SK-N-MC (cell line): ENCODE measurements at regions not wholly inside any gene's neighbourhood (a gene's known extent, or its start where the extent isn't known, plus 50 kb on each side); places are given as distances from the start of the nearest gene placed in this dataset.

Source experiments
- DNase-seq: peaks from one replicate; pipeline ENCODE4 v3.0.0-alpha.2; 2011; ENCODE audit warnings: low read depth, low spot score
- H3K27ac ChIP-seq: fragments of 200-600 bp; sonication (generic); 2 replicates; pipeline ENCODE4 v1.5.1; 2016; ENCODE audit warnings: mixed run types
- H3K36me3 ChIP-seq: fragments of 200-600 bp; sonication (generic); 2 replicates; pipeline ENCODE4 v1.6.1; 2017; ENCODE audit warnings: antibody characterized with exemption, low read length, mixed read lengths; ENCODE audit not compliant: insufficient read depth
- H3K4me3 ChIP-seq: fragments of 200-600 bp; sonication (generic); 2 replicates; pipeline ENCODE4 v1.5.1; 2016
- H3K9ac ChIP-seq: fragments of 200-600 bp; sonication (generic); 2 replicates; pipeline ENCODE4 v1.8.0; 2017; ENCODE audit warnings: mixed run types, mixed read lengths; ENCODE audit not compliant: insufficient read length
- H3K9me3 ChIP-seq: fragments of 200-600 bp; sonication (generic); 2 replicates; pipeline ENCODE4 v1.6.1; 2017; ENCODE audit warnings: low read depth, mild to moderate bottlenecking, antibody characterized with exemption, low read length, moderate library complexity, mixed read lengths
- EZH2 ChIP-seq: fragments of 200-600 bp; sonication (generic); IDR thresholded peaks from one replicate; pipeline ENCODE4 v1.6.1; 2017; ENCODE audit warnings: antibody characterized with exemption
- FOXP2 ChIP-seq: optimal IDR thresholded peaks from 2 replicates; pipeline ENCODE3; 2011; ENCODE audit warnings: mild to moderate bottlenecking, moderate library complexity; ENCODE audit not compliant: insufficient read depth; ENCODE audit errors: extremely low read length, control extremely low read depth
- POLR2AphosphoS5 ChIP-seq: IDR thresholded peaks from 2 replicates; pipeline ENCODE4 v1.6.1; 2012; ENCODE audit warnings: mild to moderate bottlenecking, low read depth, low read length, borderline replicate concordance

- Histone ChIP-seq H3K36me3 (no peaks in the 10 kb centered on the region), H3K9ac (no peak overlapping the region), H3K9me3 (no peaks in the 10 kb centered on the region), H3K27ac (no peak overlapping the region), H3K4me3 (no peak overlapping the region)
- TF ChIP-seq POLR2AphosphoS5 (no peak), FOXP2 (no peak), EZH2 (no peak)
- DNase-seq, result no peak
Measured at GRCh38 chr3:145869958-145870357, 291.0 kb downstream of the PLOD2 start.

- H3K9me3 ChIP-seq, result no peaks in the 10 kb centered on the region
- no peak overlapping the region for H3K27ac ChIP-seq
- H3K4me3 ChIP-seq, result no peak overlapping the region
- no peak overlapping the region for H3K9ac ChIP-seq
- DNase-seq, result no peak
- no peaks in the 10 kb centered on the region for H3K36me3 ChIP-seq
- TF ChIP-seq EZH2 (no peak), POLR2AphosphoS5 (no peak), FOXP2 (no peak)
Measured at GRCh38 chr3:145882436-145882835, 278.5 kb downstream of the PLOD2 start.

GRCh38 chr3:145889730-145890129 is 271.3 kb downstream of the PLOD2 start:
- Histone ChIP-seq H3K9me3 (no peaks in the 10 kb centered on the region), H3K36me3 (no peaks in the 10 kb centered on the region), H3K9ac (no peak overlapping the region), H3K4me3 (no peak overlapping the region), H3K27ac (no peak overlapping the region)
- no peak for DNase-seq
- TF ChIP-seq EZH2, result no peak
- TF ChIP-seq POLR2AphosphoS5, result no peak
- TF ChIP-seq FOXP2, result no peak

- no peaks in the 10 kb centered on the region for H3K9me3 ChIP-seq
- no peak overlapping the region for H3K9ac ChIP-seq
- TF ChIP-seq POLR2AphosphoS5, result no peak
- no peak for TF ChIP-seq EZH2
- TF ChIP-seq FOXP2, result no peak
- H3K27ac ChIP-seq, result no peak overlapping the region
- DNase-seq, result no peak
- H3K36me3 ChIP-seq, result no peaks in the 10 kb centered on the region
- no peak overlapping the region for H3K4me3 ChIP-seq
Measured at GRCh38 chr3:145892869-145893268, 268.1 kb downstream of the PLOD2 start.

GRCh38 chr3:145893331-145893730 is 267.7 kb downstream of the PLOD2 start:
- Histone ChIP-seq H3K36me3 (no peaks in the 10 kb centered on the region), H3K9ac (no peak overlapping the region), H3K27ac (no peak overlapping the region), H3K4me3 (no peak overlapping the region), H3K9me3 (no peaks in the 10 kb centered on the region)
- no peak for TF ChIP-seq POLR2AphosphoS5
- no peak for TF ChIP-seq FOXP2
- TF ChIP-seq EZH2, result no peak
- DNase-seq, result no peak

DNA sequence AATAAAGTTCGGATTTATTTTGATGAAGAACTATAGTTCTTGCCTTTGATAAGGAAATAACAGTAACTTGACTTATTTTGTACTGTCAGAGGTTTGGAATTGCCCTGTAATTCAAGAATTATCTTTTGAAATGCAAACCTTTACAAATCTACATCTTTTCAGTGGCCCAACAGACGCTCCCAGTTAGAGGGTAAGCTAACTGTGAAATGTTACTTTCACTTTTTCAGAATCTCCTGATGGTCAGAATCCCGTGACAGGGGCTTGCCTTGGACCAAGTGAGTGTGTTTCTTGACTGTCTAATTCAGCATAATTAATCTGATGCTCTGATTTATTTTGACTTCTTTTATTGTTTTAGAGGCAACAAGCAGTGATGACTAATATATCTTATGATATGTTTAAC is 262.5 kb downstream of the PLOD2 start:
- H3K27ac ChIP-seq, result peak overlapping the region; percentile 18
- no peak for TF ChIP-seq FOXP2
- TF ChIP-seq POLR2AphosphoS5, result no peak
- no peak for TF ChIP-seq EZH2
- DNase-seq, result no peak
- peak overlapping the region; percentile 2 for H3K9ac ChIP-seq
- no peaks in the 10 kb centered on the region for H3K36me3 ChIP-seq
- peak overlapping the region; percentile 53 for H3K4me3 ChIP-seq
- H3K9me3 ChIP-seq, result no peaks in the 10 kb centered on the region

DNA sequence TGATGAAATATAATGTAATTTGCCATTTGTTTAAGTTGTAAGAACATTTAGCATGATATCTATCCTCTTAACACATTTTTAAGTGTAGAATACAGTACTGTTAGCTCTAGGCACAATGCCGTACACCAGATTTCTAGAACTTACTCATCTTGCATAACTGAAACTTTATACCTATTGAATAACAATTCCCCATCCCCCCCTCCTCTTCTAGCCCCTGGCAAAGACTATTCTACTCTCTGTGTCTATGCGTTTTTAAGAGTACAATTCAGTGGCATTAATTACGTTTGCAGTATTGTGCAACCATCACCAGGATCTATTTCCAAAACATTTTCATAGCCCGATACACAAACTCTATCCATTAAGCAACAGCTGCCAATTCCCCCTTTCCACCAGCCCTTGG is 261.7 kb downstream of the PLOD2 start:
- no peaks in the 10 kb centered on the region for H3K9me3 ChIP-seq
- H3K27ac ChIP-seq, result peak overlapping the region; percentile 28; the same call in 1 of the 2 replicates
- no peak for TF ChIP-seq POLR2AphosphoS5
- no peak overlapping the region for H3K9ac ChIP-seq
- peak; percentile 67 for DNase-seq
- H3K36me3 ChIP-seq, result no peaks in the 10 kb centered on the region
- H3K4me3 ChIP-seq, result peak overlapping the region; percentile 53

DNA sequence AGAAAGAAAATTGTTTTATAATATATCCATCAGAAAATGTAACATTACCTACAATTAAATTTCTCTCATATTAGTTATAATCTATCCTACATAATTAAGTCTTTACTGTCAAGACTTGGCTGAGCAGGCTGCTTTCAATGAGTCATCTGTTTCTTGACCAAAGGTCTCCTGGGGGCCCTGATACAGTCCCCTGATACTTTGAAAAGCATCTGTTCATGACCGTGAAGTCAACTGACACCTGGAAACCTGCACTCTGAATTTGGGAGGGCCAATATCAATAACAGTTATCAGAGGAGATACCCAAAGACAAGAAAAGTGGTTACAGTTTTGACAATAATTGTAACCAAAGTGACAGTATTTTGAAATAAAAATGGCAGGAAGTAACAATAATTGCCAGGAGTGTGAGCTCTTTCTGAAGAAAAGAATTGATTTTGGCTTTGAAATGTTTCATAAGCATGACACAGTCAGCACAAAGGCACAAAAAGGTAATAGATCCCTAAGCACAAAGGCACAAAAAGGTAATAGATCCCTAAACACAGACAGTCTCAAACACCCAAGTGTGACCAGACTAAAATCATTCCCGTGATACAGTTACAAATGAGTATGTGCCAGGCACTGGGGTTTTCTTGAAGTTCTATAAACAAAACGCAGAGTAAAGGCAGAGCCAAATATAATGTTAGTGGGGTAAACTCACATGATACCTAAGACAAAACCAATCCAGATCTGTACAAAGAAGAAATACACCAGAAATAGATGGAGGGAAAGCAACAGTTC is 260.7 kb downstream of the PLOD2 start:
- DNase-seq, result no peak
- Histone ChIP-seq H3K4me3 (no peak overlapping the region), H3K9me3 (no peaks in the 10 kb centered on the region), H3K27ac (no peak overlapping the region), H3K9ac (no peak overlapping the region), H3K36me3 (no peaks in the 10 kb centered on the region)
- TF ChIP-seq FOXP2 (no peak), EZH2 (no peak), POLR2AphosphoS5 (no peak)

GRCh38 chr3:145902166-145902565 is 258.8 kb downstream of the PLOD2 start:
- no peak for DNase-seq
- Histone ChIP-seq H3K27ac (no peak overlapping the region), H3K9ac (no peak overlapping the region), H3K36me3 (no peaks in the 10 kb centered on the region), H3K4me3 (no peak overlapping the region), H3K9me3 (no peaks in the 10 kb centered on the region)
- TF ChIP-seq POLR2AphosphoS5 (no peak), EZH2 (no peak), FOXP2 (no peak)
